ENCODE measurements at regions not wholly inside any gene's neighbourhood (a gene's known extent, or its start where the extent isn't known, plus 50 kb on each side); places are given as distances from the start of the nearest gene placed in this dataset.
"Not testable (repeated sequence)": the region's sequence is repeated elsewhere in the genome, so short reads cannot be mapped to it uniquely, and the experiment has no call there.

- DNase-seq (ENCODE audit: extremely low spot score): no peak
- H3K27ac ChIP-seq (replicated peaks in 1 of 4): no peak overlapping the region
- H3K4me3 ChIP-seq: no peak overlapping the region
- no peaks in the 10 kb centered on the region for H3K27me3 ChIP-seq
- H3K4me1 ChIP-seq: no peaks in the 10 kb centered on the region
- intact Hi-C loops (cut with DNase I): no loop called here
- H3K9me3 ChIP-seq: peaks cover 0 to 9% (median 8%) of the 10 kb centered on the region in 4 donors
- H3K36me3 ChIP-seq: no peaks in the 10 kb centered on the region
- 41% methylated on average over 2 of the region's 2 CpGs for WGBS
- no peak for TF ChIP-seq POLR2A (IDR thresholded peaks at IDR 0.05; ENCODE audit: low read depth)
- TF ChIP-seq POLR2AphosphoS5 (IDR thresholded peaks at IDR 0.05): no peak
- no peak for TF ChIP-seq EP300 (IDR thresholded peaks at IDR 0.05)
- no peak for TF ChIP-seq CTCF (IDR thresholded peaks at IDR 0.05)
Measured at GRCh38 chr15:79644091-79644490, 212.0 kb downstream of the MINAR1 start.

DNA sequence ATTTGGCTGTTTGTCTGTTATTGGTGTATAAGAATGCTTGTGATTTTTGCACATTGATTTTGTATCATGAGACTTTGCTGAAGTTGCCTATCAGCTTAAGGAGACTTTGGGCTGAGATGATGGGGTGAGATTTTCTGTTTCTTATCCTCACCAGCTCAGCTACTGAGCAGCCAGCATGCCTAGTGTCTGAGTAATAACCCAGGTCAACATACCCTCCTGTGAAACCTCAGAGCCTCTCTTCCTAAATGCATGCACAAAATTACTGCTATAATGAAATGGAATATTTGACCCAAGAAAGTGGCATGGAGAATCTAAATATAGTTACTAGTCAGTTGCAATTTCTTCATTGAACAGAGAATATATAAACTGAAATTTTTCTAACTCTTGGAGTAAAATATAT is 220.8 kb downstream of the MINAR1 start:
- H3K4me1 ChIP-seq; H3K4me3 ChIP-seq; intact Hi-C loops (cut with DNase I); H3K27ac ChIP-seq (replicated peaks in 1 of 4); H3K36me3 ChIP-seq; H3K27me3 ChIP-seq; DNase-seq (ENCODE audit: extremely low spot score): not testable (repeated sequence)
- H3K9me3 ChIP-seq: peaks cover 0 to 12% (median 0%) of the 10 kb centered on the region in 4 donors

DNA sequence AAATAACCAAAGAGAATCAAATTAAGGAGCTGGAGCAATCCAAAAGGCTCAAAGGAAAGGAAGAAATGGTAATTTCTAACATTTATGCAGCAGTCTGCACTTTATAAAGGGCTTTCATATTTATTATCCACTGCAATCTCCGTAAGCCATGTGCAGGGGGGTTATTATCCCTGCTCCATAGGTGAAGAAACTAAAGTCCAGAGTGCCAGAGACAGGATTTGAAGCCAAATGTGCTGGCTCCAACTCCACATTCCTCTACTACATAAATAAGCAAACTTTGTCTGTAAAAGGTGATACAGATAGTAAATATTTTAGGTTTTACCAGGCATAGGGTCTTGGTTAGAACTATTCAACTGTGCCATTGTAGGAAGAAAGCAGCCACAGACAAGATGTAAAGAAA is 221.4 kb downstream of the MINAR1 start:
- no peak for TF ChIP-seq EP300 (IDR thresholded peaks at IDR 0.05)
- no peak for TF ChIP-seq POLR2AphosphoS5 (IDR thresholded peaks at IDR 0.05)
- no peak for TF ChIP-seq CTCF (IDR thresholded peaks at IDR 0.05)
- no peak for TF ChIP-seq POLR2A (IDR thresholded peaks at IDR 0.05; ENCODE audit: low read depth)
- no peak for DNase-seq (ENCODE audit: extremely low spot score)
- 5% methylated on average over 1 of the region's 1 CpG for WGBS
- Histone ChIP-seq H3K4me3 (no peak overlapping the region), H3K4me1 (no peaks in the 10 kb centered on the region), H3K36me3 (no peaks in the 10 kb centered on the region), H3K27me3 (peaks cover 0 to 10% (median 2%) of the 10 kb centered on the region in 4 donors), H3K9me3 (peaks cover 0 to 12% (median 0%) of the 10 kb centered on the region in 4 donors), H3K27ac (replicated peaks in 1 of 4) (no peak overlapping the region)
- intact Hi-C loops (cut with DNase I): no loop called here

GRCh38 chr15:79656151-79657000 is 224.2 kb downstream of the MINAR1 start:
- no peak overlapping the region for H3K27ac ChIP-seq (replicated peaks in 1 of 4)
- peaks cover 0 to 10% (median 2%) of the 10 kb centered on the region in 4 donors for H3K27me3 ChIP-seq
- no peak for TF ChIP-seq POLR2AphosphoS5 (IDR thresholded peaks at IDR 0.05)
- TF ChIP-seq CTCF (IDR thresholded peaks at IDR 0.05): no peak
- no peak for TF ChIP-seq POLR2A (IDR thresholded peaks at IDR 0.05; ENCODE audit: low read depth)
- TF ChIP-seq EP300 (IDR thresholded peaks at IDR 0.05): no peak
- no peaks in the 10 kb centered on the region for H3K4me1 ChIP-seq
- H3K36me3 ChIP-seq: no peaks in the 10 kb centered on the region
- 70% methylated on average over 4 of the region's 5 CpGs for WGBS
- H3K9me3 ChIP-seq: peaks cover 0 to 3% (median 0%) of the 10 kb centered on the region in 4 donors
- intact Hi-C loops (cut with DNase I): no loop called here
- DNase-seq (ENCODE audit: extremely low spot score): no peak
- no peak overlapping the region for H3K4me3 ChIP-seq

DNA sequence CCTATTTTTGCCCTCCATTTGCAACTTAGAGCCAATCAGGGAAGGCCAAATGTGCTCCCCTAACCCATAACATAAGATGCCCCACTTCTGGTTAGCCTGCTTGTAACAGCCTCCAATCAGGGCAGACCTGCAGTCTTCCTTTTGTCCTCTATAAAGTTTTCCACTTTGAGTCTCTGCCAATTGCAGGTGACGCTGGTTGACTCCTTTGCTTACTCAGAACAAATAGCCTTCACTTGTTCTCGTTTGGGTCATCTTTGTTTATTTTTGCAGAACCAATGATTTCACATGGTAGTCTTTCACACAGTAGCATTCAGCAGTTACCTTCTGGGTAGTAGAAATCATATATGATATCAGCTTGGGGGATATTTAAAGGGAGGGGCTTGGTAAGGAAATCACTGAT is 225.6 kb downstream of the MINAR1 start:
- Histone ChIP-seq H3K4me3 (no peak overlapping the region), H3K9me3 (no peaks in the 10 kb centered on the region), H3K27ac (replicated peaks in 1 of 4) (no peak overlapping the region), H3K36me3 (no peaks in the 10 kb centered on the region), H3K4me1 (no peaks in the 10 kb centered on the region), H3K27me3 (peaks cover 0 to 10% (median 2%) of the 10 kb centered on the region in 4 donors)
- WGBS: 49% methylated on average over 2 of the region's 2 CpGs
- intact Hi-C loops (cut with DNase I): no loop called here
- no peak for TF ChIP-seq POLR2AphosphoS5 (IDR thresholded peaks at IDR 0.05)
- TF ChIP-seq CTCF (IDR thresholded peaks at IDR 0.05): no peak
- no peak for TF ChIP-seq POLR2A (IDR thresholded peaks at IDR 0.05; ENCODE audit: low read depth)
- TF ChIP-seq EP300 (IDR thresholded peaks at IDR 0.05): no peak
- DNase-seq (ENCODE audit: extremely low spot score): no peak
